ENCODE measurements at regions not wholly inside any gene's neighbourhood (a gene's known extent, or its start where the extent isn't known, plus 50 kb on each side); places are given as distances from the start of the nearest gene placed in this dataset.

DNA sequence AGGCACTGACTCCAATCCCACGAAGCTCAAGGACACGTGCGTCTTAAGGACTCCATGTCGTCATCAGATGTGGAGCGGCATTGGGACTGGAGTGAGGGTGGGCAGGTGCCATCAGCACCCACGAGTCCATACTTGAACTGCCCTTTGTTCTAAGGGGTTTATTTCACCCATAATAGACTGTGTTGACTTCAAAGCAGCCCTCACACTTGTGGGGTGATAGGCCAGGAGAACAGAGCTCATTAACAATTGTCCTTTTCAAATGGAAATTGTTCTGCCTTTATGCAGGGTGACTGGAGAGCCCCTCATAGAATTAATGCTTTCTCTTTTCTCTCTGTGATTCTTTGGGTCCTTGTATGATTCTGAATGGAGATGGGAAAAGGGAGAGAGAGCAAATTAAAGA lies 376.9 kb upstream of the MGMT start:
- TF ChIP-seq EZH2phosphoT487 (IDR thresholded peaks at IDR 0.05; ENCODE audit: low read depth): no peak
- no peak for TF ChIP-seq CTCF (IDR thresholded peaks at IDR 0.05; ENCODE audit: low read depth, low read length)

Measured in OCI-LY3 (cell line).